ENCODE measurements at regions not wholly inside any gene's neighbourhood (a gene's known extent, or its start where the extent isn't known, plus 50 kb on each side); places are given as distances from the start of the nearest gene placed in this dataset.
"Not testable (repeated sequence)": the region's sequence is repeated elsewhere in the genome, so short reads cannot be mapped to it uniquely, and the experiment has no call there.

DNA sequence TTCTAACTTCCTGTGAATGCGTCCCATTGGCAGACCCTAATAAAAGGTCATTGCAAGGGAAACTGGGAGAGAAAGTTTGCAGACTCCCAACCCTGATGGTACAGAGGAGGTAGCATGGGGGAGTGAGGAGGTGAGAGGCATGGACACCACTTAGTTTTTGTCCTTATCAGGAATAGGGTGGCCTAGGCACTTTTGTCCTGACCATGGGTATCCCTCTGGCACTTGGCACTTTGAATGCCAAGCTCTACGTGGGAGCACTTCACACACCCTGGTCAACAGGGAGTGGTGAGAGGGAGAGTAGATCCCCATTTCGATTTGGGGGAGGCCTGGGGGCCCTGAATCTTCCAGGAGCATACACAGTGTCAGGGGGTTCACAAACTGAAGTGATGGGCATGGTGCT, 75.6 kb upstream of the SH3PXD2B start:
- DNase-seq: no peak

DNA sequence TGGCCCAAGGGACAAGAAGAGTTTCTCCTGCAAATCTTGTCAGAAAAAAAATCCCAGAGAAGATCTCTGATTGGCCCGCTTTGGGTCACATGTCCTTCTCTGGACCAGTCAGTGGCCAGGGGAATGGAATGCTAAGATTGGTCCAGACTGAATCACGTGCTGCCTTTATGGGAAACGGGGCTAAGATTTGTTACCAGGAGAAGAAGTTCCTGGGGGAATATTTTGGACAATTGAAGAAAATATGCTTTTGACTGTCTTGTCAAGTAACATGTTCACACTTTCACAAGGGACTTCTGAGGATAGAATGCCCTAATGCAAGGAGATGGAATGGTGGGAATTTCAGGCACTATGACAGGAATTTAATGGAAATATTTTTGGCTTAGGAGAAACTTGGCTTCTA, 74.1 kb upstream of the SH3PXD2B start:
- DNase-seq: no peak

DNA sequence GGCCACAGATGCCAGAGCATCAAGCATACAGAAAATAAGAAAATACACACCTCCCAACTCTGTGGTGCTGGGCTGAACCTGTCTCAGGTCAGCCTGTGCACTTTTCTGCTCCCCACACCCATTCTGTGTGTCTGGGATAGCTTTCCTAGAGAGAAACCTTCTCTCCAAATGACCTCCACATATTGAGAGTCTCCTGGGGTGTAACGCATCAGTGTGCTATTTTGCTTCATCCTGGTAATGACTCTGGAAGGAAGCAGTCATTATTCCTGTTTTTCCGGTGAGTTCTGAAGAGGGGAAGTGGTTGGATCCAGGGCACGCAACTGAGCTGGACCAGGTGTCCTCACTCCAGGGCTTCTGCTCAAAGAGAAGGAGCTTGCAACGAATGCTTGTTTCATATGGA, 73.2 kb upstream of the SH3PXD2B start:
- no peak for DNase-seq

DNA sequence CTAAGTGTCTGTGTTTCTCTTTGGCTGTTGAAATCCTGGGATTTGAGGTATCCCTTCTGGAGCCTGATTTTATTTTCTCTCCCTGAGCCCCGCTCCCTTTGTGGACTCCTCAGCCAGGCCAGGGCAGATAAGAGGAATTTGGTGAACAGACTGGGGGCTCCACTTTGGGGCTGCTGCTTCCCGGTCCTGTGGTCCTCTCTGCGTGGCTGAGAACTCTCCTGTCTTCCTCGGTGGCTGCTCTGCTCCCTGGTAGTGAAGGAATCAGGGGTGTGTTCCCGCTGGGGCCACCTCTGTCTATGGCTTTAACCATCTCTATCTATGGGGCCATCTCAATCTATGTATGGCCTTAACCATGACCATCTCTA, 71.7 kb upstream of the SH3PXD2B start:
- no peak for DNase-seq

GRCh38 chr5:172525307-172525995, 71.1 kb upstream of the SH3PXD2B start:
- DNase-seq: no peak

DNA sequence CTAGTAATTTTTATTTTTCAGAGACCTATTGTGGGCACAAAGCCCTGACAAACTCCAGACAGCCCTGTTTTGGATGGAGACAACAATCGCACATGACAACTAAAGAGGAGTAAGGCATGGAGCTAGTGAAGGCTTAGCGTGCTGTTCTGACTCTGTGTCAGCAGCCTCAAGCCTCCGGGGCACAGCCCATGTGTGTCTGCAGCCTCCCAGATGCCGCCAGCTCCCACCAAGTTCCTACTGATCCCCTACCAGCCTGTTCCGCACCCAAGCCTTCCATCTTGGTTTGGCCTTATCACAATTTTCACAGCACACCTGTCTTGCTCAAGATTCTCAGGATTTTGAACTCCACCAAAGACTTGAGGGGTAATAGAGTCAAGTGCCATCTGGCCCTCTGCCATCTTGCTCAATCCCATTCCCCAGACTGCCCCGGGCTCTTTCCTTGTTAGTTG, 70.3 kb upstream of the SH3PXD2B start:
- DNase-seq: no peak

- DNase-seq: no peak
Observed at GRCh38 chr5:172523146-172523745, 68.9 kb upstream of the SH3PXD2B start.

GRCh38 chr5:172521338-172521932, 67.1 kb upstream of the SH3PXD2B start:
- no peak for DNase-seq

- no peak for DNase-seq
Observed at GRCh38 chr5:172511952-172512351, 57.6 kb upstream of the SH3PXD2B start.

DNA sequence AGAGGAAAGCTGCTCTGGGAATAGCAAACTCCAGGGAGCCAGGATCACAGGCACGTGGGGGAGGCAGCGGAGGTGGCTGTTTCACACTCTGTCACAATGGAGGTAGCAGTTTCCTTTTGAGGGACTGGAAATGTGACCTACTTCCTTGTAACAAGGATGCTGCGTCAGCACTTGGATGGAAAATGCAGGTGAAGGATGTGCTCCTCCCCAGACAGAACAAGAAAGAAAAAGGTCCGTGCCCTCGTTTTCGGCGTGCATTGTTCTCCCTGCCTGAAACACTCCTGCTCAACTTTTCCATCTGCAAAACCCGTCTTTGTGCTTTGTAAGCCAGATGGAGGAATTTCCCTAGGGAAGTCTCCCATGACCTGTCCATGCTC, 55.1 kb upstream of the SH3PXD2B start:
- no peak for DNase-seq

GRCh38 chr5:172508471-172509404, 54.4 kb upstream of the SH3PXD2B start:
- no peak for DNase-seq

DNA sequence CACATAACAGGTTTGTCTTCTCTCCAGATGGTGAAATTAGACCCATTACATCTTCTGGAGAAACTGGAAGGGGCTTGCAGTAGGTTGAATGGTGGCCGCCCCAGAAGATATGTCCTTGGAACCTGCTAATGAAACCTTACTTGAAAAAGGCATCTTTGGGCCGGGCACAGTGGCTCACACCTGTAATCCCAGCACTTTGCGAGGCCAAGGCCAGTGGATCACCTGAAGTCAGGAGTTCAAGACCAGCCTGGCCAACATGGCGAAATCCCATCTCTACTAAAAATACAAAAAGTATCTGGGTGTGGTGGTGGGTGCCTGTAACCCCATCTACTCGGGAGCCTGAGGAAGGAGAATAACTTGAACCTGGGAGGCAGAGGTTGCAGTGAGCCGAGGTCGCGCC, 53.2 kb upstream of the SH3PXD2B start:
- not testable (repeated sequence) for DNase-seq

GRCh38 chr5:172506921-172507320, 52.6 kb upstream of the SH3PXD2B start:
- DNase-seq: no peak

DNA sequence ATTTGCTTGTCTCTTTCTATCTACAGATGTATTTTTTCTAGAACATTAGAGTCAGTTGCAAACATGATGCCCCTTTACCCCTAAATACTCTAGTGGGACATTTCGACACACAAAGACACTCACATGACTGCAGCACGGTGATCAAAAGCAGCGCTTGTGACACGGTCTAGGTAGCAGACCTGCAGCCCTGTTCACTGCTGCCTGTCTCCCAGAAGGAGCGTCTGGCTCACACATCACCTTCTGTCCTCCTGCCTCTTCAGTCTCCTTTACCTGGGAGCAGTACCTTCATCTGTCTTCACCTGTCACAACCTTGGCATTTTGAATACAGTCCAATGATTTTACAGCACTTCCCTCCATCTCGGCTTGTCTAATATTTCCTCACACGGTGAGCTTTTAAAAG, 51.9 kb upstream of the SH3PXD2B start:
- no peak for DNase-seq

DNA sequence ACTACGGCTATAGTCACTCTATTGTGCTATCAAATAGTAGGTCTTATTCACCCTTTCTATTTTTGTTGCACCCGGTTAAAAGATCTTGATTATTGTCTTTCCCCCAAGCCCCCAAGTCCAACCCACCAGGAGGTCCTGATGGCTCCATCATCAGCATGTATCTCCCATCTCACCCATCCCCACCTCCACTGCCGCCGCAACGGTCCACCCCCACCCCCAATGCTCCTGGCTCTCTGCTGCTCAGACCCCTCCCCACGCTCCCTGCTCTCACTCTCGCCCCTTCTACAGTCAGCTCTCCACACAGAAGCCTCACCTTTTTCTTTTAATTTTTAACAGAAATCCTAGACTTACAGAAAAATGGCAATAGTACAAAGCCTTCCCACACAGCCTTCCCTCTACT, 51.5 kb upstream of the SH3PXD2B start:
- no peak for DNase-seq

DNA sequence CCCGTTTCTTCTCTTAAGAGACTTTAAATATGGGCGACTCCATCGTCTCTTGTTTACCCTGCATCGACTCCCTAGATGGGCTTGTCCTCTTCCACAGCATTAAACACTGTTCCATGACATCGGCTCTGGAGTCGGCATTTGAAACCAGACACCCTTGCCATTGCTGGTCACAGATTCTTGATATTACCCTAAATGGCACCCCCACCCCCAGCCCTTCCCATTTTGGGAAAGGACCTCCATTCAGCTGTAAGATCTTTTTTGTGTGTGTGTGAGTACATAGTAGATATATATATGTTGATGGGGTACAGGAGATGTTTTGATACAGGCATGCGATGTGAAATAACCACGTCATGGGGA, 51.1 kb upstream of the SH3PXD2B start:
- no peak for DNase-seq

DNA sequence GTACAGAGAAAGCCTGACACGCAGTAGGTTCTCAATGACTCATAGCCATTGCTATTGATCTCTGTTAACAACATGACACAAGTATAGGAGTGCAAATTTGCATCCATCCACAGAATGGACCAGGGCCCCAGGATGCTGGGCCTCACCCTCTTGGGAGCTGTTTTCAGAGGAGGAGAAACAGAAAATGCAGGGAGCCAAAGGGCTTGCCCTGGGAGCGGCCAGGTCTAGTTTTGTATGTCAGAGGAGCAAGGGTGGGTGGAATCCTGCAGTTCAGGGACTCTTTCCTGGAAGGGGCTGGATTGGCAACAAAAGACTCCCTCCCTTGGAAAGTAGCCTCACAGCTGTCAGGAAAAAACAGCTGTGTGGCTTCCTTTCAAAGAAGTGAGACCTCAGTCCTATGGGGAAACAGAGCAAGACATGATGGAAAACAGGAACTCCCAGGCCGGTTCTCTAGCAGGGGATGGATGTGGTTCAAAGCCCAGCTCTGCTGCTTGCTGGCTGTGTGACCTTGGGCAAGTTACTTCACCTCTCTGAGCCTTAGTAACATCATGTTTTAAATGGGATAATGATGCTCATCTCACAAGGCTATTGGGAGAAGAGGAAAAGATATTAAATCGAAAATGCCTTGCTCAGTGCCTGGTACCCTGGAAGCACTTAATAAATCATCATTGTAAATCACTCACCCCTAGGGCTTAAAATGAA, 50.5 kb upstream of the SH3PXD2B start:
- no peak for DNase-seq

GRCh38 chr5:172503925-172504700, 49.8 kb upstream of the SH3PXD2B start:
- DNase-seq: no peak

Measured in hypothalamus (tissue), 51 donors.